ENCODE measurements at regions not wholly inside any gene's neighbourhood (a gene's known extent, or its start where the extent isn't known, plus 50 kb on each side); places are given as distances from the start of the nearest gene placed in this dataset.

DNA sequence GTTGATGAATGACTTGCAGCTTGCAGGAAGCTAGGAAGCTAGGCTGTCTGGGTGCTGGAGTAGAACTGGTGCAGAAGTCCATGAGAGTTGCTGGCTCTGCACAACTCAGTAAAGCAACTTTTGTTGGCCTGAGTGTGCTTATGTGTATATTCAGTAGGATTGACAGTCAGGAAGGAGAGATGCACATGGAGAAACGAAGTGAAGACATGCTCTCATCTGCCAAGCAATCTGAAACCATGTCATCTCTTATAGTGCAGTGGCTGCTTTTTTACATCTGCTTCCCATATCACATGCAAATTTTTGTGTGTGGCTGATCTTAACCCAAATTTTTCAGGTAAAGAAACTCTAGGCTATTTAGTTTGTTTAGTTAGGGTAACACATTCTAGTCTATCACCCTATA is 252.4 kb upstream of the HS3ST5 start:
- Mint-ChIP-seq H3K4me3 (no peak overlapping the region), H3K27ac (no peak overlapping the region), H3K36me3 (no peaks in the 10 kb centered on the region; the same call in 1 of the 2 replicates), H3K27me3 (ENCODE audit: low read depth) (no peaks in the 10 kb centered on the region), H3K4me1 (no peaks in the 10 kb centered on the region), H3K9me3 (peaks cover 8% of the 10 kb centered on the region)
- no peak for TF ChIP-seq MXD4 (CRISPR knock-in tag; IDR thresholded peaks at IDR 0.05; ENCODE audit: borderline replicate concordance)
- TF ChIP-seq OVOL2 (CRISPR knock-in tag; IDR thresholded peaks at IDR 0.05; ENCODE audit: borderline replicate concordance): no peak
- ChIA-PET POLR2A (no interaction called here), CTCF (no interaction called here)
- DNase-seq (ENCODE audit: low spot score): no peak
- ATAC-seq: no peak

DNA sequence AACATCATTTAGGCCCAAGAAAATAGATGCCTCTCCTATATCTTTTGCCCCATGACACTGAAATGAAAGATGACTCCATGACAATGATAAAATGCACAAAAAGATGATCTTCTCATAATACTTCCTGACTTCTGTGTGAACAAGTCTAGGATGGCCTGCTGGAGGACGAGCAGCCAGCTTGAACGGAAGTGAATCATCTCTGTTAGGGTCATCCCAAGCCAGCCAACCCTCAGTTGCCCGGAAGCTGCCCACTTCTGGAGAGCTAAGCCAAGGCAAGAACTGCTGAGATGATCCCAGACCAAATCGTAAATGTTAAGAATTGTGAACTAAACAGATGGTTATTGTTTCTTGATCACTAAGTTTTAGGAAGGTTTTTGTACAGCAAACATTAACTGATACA is 249.7 kb upstream of the HS3ST5 start:
- Mint-ChIP-seq H3K36me3 (no peaks in the 10 kb centered on the region; the same call in 1 of the 2 replicates), H3K9me3 (peaks cover 8% of the 10 kb centered on the region), H3K27me3 (ENCODE audit: low read depth) (no peaks in the 10 kb centered on the region), H3K4me3 (no peak overlapping the region), H3K27ac (no peak overlapping the region), H3K4me1 (no peaks in the 10 kb centered on the region)
- CTCF ChIA-PET: no interaction called here
- TF ChIP-seq ZNF396 (CRISPR knock-in tag; IDR thresholded peaks at IDR 0.05; ENCODE audit: borderline replicate concordance): no peak
- no peak for TF ChIP-seq ZNF423 (CRISPR knock-in tag; IDR thresholded peaks at IDR 0.05)
- no peak for TF ChIP-seq NFE2L1 (CRISPR knock-in tag; IDR thresholded peaks at IDR 0.05)
- POLR2A ChIA-PET: no interaction called here
- ATAC-seq (no peak), DNase-seq (ENCODE audit: low spot score) (no peak)

DNA sequence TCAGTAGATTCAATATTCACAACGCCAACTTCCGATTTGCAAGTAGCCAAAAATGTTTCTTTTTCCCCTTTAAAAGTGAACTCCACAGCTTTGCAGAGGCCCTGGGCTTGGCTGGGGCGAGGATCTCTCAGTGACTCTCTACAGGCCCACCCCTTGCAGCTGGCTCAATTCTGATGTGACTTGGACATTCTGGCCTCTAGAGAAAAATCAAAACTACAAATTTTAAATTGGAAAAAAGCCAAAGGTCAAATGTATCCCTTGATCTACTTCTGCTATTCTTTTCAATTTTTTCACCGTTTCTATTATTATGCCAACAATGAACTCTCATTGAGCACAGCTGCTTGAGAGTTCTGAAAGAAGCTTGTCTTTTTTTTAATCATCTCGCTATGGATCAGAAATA is 245.9 kb upstream of the HS3ST5 start:
- POLR2A ChIA-PET: no interaction called here
- TF ChIP-seq TEAD1 (CRISPR knock-in tag; IDR thresholded peaks at IDR 0.05): no peak
- TF ChIP-seq, protein P1, sequence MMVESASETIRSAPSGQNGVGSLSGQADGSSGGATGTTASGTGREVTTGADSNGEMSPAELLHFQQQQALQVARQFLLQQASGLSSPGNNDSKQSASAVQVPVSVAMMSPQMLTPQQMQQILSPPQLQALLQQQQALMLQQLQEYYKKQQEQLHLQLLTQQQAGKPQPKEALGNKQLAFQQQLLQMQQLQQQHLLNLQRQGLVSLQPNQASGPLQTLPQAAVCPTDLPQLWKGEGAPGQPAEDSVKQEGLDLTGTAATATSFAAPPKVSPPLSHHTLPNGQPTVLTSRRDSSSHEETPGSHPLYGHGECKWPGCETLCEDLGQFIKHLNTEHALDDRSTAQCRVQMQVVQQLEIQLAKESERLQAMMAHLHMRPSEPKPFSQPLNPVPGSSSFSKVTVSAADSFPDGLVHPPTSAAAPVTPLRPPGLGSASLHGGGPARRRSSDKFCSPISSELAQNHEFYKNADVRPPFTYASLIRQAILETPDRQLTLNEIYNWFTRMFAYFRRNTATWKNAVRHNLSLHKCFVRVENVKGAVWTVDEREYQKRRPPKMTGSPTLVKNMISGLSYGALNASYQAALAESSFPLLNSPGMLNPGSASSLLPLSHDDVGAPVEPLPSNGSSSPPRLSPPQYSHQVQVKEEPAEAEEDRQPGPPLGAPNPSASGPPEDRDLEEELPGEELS (CRISPR knock-in tag; IDR thresholded peaks at IDR 0.05): no peak
- TF ChIP-seq, protein P2, sequence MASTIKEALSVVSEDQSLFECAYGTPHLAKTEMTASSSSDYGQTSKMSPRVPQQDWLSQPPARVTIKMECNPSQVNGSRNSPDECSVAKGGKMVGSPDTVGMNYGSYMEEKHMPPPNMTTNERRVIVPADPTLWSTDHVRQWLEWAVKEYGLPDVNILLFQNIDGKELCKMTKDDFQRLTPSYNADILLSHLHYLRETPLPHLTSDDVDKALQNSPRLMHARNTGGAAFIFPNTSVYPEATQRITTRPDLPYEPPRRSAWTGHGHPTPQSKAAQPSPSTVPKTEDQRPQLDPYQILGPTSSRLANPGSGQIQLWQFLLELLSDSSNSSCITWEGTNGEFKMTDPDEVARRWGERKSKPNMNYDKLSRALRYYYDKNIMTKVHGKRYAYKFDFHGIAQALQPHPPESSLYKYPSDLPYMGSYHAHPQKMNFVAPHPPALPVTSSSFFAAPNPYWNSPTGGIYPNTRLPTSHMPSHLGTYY (CRISPR knock-in tag; IDR thresholded peaks at IDR 0.05): no peak
- TF ChIP-seq, protein P3, sequence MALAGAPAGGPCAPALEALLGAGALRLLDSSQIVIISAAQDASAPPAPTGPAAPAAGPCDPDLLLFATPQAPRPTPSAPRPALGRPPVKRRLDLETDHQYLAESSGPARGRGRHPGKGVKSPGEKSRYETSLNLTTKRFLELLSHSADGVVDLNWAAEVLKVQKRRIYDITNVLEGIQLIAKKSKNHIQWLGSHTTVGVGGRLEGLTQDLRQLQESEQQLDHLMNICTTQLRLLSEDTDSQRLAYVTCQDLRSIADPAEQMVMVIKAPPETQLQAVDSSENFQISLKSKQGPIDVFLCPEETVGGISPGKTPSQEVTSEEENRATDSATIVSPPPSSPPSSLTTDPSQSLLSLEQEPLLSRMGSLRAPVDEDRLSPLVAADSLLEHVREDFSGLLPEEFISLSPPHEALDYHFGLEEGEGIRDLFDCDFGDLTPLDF (CRISPR knock-in tag; IDR thresholded peaks at IDR 0.05): no peak
- TF ChIP-seq CREB1 (CRISPR knock-in tag; IDR thresholded peaks at IDR 0.05): no peak
- no peak for TF ChIP-seq NFATC4 (CRISPR knock-in tag; IDR thresholded peaks at IDR 0.05)
- no peak for TF ChIP-seq KAT7 (CRISPR knock-in tag; IDR thresholded peaks at IDR 0.05; ENCODE audit: borderline replicate concordance)
- TF ChIP-seq ATF1 (CRISPR knock-in tag; IDR thresholded peaks at IDR 0.05): no peak
- TF ChIP-seq EMX1 (CRISPR knock-in tag; IDR thresholded peaks at IDR 0.05): no peak
- no peak for TF ChIP-seq SP1 (CRISPR knock-in tag; conservative IDR thresholded peaks at IDR 0.05)
- TF ChIP-seq CBFB (CRISPR knock-in tag; IDR thresholded peaks at IDR 0.05; ENCODE audit: low read depth): no peak
- TF ChIP-seq, protein P4, sequence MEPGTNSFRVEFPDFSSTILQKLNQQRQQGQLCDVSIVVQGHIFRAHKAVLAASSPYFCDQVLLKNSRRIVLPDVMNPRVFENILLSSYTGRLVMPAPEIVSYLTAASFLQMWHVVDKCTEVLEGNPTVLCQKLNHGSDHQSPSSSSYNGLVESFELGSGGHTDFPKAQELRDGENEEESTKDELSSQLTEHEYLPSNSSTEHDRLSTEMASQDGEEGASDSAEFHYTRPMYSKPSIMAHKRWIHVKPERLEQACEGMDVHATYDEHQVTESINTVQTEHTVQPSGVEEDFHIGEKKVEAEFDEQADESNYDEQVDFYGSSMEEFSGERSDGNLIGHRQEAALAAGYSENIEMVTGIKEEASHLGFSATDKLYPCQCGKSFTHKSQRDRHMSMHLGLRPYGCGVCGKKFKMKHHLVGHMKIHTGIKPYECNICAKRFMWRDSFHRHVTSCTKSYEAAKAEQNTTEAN (CRISPR knock-in tag; IDR thresholded peaks at IDR 0.05): no peak
- TF ChIP-seq, protein P5, sequence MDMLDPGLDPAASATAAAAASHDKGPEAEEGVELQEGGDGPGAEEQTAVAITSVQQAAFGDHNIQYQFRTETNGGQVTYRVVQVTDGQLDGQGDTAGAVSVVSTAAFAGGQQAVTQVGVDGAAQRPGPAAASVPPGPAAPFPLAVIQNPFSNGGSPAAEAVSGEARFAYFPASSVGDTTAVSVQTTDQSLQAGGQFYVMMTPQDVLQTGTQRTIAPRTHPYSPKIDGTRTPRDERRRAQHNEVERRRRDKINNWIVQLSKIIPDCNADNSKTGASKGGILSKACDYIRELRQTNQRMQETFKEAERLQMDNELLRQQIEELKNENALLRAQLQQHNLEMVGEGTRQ (CRISPR knock-in tag; IDR thresholded peaks at IDR 0.05): no peak
- CTCF ChIA-PET: no interaction called here
- Mint-ChIP-seq H3K4me1 (no peaks in the 10 kb centered on the region), H3K27me3 (ENCODE audit: low read depth) (peaks cover 5% of the 10 kb centered on the region), H3K27ac (no peak overlapping the region), H3K4me3 (no peak overlapping the region), H3K9me3 (peaks cover 33% of the 10 kb centered on the region), H3K36me3 (peaks cover 16% of the 10 kb centered on the region)
- no peak for DNase-seq (ENCODE audit: low spot score)
- ATAC-seq: no peak
